Caco-2 (cell line): ENCODE measurements at regions not wholly inside any gene's neighbourhood (a gene's known extent, or its start where the extent isn't known, plus 50 kb on each side); places are given as distances from the start of the nearest gene placed in this dataset.

Source experiments
- BruUV-seq: library from RNA; stranded (reverse); fragments of 400-500 nt; replicated peaks from 2 replicates; lab custom pipeline; 2021; lab: Mats Ljungman, UMichigan
- CTCF ChIA-PET: fragments of 300-600 bp; sonication (Branson Sonifier 250); formaldehyde crosslinking; loops from one replicate; lab custom pipeline; 2022; ENCODE audit warnings: antibody characterized with exemption; lab: Charles Lee
- POLR2A ChIA-PET: fragments of 300-600 bp; sonication (Branson Sonifier 250); formaldehyde crosslinking; loops from one replicate; lab custom pipeline; 2022; ENCODE audit warnings: antibody characterized with exemption; lab: Charles Lee
- DNase-seq, 2 experiments: peaks; one replicate each; pipeline versions ENCODE4 v3.0.0 to v3.0.0-alpha.2; 2020 to 2022
- H3K27me3 ChIP-seq: replicated peaks from 2 replicates; pipeline ENCODE4 v1.6.0; 2011; ENCODE audit warnings: low read length; ENCODE audit not compliant: control insufficient read depth, insufficient read depth
- H3K36me3 ChIP-seq: 2 replicates; pipeline ENCODE4 v1.5.1; 2011; ENCODE audit warnings: low read length; ENCODE audit not compliant: control insufficient read depth, insufficient read depth
- H3K4me1 ChIP-seq: fragments of 250-450 bp; sonication (Bioruptor Pico); 2 replicates; pipeline ENCODE4 v1.5.1; 2020; ENCODE audit warnings: mild to moderate bottlenecking
- H3K4me3 ChIP-seq: 2 replicates; pipeline ENCODE4 v1.5.1; 2011; ENCODE audit warnings: low read depth, mild to moderate bottlenecking, control low read depth, low read length
- H3K9me3 ChIP-seq: fragments of 250-450 bp; sonication (Bioruptor Pico); 2 replicates; pipeline ENCODE4 v1.5.1; 2020; ENCODE audit warnings: mild to moderate bottlenecking, moderate library complexity
- H3K27ac Mint-ChIP-seq: one replicate; pipeline ENCODE4 v1.8.0; 2022; ENCODE audit warnings: mixed read lengths; ENCODE audit not compliant: unreplicated experiment
- H3K27me3 Mint-ChIP-seq: one replicate; pipeline ENCODE4 v1.8.0; 2022; ENCODE audit warnings: mixed read lengths; ENCODE audit not compliant: insufficient read depth, unreplicated experiment
- H3K36me3 Mint-ChIP-seq: one replicate; pipeline ENCODE4 v1.8.0; 2022; ENCODE audit warnings: mild to moderate bottlenecking, mixed read lengths; ENCODE audit not compliant: insufficient read depth, unreplicated experiment
- H3K4me1 Mint-ChIP-seq: one replicate; pipeline ENCODE4 v1.8.0; 2022; ENCODE audit warnings: low read depth, mixed read lengths; ENCODE audit not compliant: unreplicated experiment
- H3K4me3 Mint-ChIP-seq: one replicate; pipeline ENCODE4 v1.8.0; 2022; ENCODE audit warnings: mild to moderate bottlenecking, moderate library complexity, mixed read lengths; ENCODE audit not compliant: unreplicated experiment
- H3K9me3 Mint-ChIP-seq: one replicate; pipeline ENCODE4 v1.8.0; 2022; ENCODE audit warnings: mixed read lengths; ENCODE audit not compliant: unreplicated experiment
- intact Hi-C: fragments of 100-400 bp; cut with micrococcal nuclease; formaldehyde crosslinking; loops from one replicate; pipeline ENCODE4 v1.10.0; 2022; ENCODE audit not compliant: unreplicated experiment
- TF ChIP-seq, protein P1 (sequence below), 2 experiments: fragments of 200-600 bp in 1 of 2; IDR thresholded peaks; 1 replicate in 1 of 2; 2 replicates in 1 of 2; pipeline versions ENCODE4 v1.5.1 to v1.8.0; 2011 to 2022; ENCODE audit warnings: antibody characterized with exemption in 1 of 2, control low read depth in 1 of 2, inconsistent platforms in 1 of 2, low read depth in 1 of 2, low read length in 1 of 2, mild to moderate bottlenecking in 1 of 2, moderate library complexity in 1 of 2; ENCODE audit not compliant: insufficient read depth in 1 of 2, severe bottlenecking in 1 of 2, unreplicated experiment in 1 of 2

DNA sequence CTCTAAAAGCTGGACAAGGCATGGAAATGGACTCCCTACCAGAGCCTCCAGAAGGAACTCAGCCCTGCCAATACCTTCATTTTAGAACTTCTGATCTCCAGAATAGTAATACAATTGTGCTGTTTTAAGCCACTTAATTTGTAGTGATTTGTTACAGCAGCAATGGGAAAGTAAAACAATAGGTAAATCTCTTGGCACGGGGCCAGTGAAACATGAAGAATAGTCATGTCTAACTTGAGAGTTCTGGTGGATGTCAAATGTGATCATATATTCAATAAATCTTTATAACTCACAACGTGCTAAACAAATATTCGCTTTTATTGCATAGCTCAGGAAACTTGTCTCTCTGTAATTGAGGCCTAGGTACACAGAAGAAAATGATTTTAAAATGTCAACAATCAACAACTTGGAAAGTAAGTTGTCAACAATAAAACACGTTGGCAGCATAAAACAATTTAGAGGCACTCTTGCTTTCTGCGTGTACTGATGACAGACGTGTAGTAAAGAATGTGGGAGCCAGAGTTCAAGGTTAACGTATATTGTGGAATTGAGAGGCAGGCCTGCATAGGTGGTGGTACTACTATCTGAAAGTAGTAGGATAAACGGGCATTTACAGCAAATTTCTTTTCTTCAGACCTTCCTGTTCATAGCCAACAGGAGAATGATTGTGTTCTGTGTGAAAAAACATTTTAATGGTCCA is 140.5 kb upstream of the OPRM1 start:
- no peak overlapping the region for H3K4me3 ChIP-seq
- ChIA-PET POLR2A (no interaction called here), CTCF (no interaction called here)
- no peaks in the 10 kb centered on the region for H3K36me3 Mint-ChIP-seq
- BruUV-seq = no TSS peak
- no peak for DNase-seq
- no peaks in the 10 kb centered on the region for H3K36me3 ChIP-seq
- intact Hi-C loops = no loop called here
- H3K9me3 ChIP-seq = no peaks in the 10 kb centered on the region
- peaks cover 3% of the 10 kb centered on the region for H3K27me3 Mint-ChIP-seq
- no peak overlapping the region for H3K27ac Mint-ChIP-seq
- no peaks in the 10 kb centered on the region for H3K4me1 Mint-ChIP-seq
- TF ChIP-seq, protein P1, sequence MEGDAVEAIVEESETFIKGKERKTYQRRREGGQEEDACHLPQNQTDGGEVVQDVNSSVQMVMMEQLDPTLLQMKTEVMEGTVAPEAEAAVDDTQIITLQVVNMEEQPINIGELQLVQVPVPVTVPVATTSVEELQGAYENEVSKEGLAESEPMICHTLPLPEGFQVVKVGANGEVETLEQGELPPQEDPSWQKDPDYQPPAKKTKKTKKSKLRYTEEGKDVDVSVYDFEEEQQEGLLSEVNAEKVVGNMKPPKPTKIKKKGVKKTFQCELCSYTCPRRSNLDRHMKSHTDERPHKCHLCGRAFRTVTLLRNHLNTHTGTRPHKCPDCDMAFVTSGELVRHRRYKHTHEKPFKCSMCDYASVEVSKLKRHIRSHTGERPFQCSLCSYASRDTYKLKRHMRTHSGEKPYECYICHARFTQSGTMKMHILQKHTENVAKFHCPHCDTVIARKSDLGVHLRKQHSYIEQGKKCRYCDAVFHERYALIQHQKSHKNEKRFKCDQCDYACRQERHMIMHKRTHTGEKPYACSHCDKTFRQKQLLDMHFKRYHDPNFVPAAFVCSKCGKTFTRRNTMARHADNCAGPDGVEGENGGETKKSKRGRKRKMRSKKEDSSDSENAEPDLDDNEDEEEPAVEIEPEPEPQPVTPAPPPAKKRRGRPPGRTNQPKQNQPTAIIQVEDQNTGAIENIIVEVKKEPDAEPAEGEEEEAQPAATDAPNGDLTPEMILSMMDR (IDR thresholded peaks at IDR 0.05; ENCODE audit: insufficient read depth in 1 of 2, low read depth in 1 of 2, low read length in 1 of 2, severe bottlenecking in 1 of 2, unreplicated experiment in 1 of 2) = no peak
- H3K27me3 ChIP-seq = no peaks in the 10 kb centered on the region
- H3K4me3 Mint-ChIP-seq = no peak overlapping the region
- H3K9me3 Mint-ChIP-seq = no peaks in the 10 kb centered on the region
- H3K4me1 ChIP-seq = no peaks in the 10 kb centered on the region

- DNase-seq = no peak
- TF ChIP-seq, protein P1 (IDR thresholded peaks at IDR 0.05; ENCODE audit: insufficient read depth in 1 of 2, low read depth in 1 of 2, low read length in 1 of 2, severe bottlenecking in 1 of 2, unreplicated experiment in 1 of 2) = no peak
- Mint-ChIP-seq H3K4me1 (no peaks in the 10 kb centered on the region), H3K36me3 (no peaks in the 10 kb centered on the region), H3K27me3 (no peaks in the 10 kb centered on the region), H3K9me3 (no peaks in the 10 kb centered on the region), H3K27ac (no peak overlapping the region), H3K4me3 (no peak overlapping the region)
- Histone ChIP-seq H3K36me3 (no peaks in the 10 kb centered on the region), H3K27me3 (no peaks in the 10 kb centered on the region), H3K4me1 (no peaks in the 10 kb centered on the region), H3K4me3 (no peak overlapping the region), H3K9me3 (no peaks in the 10 kb centered on the region)
- CTCF ChIA-PET = no interaction called here
- intact Hi-C loops = no loop called here
- no TSS peak for BruUV-seq
- POLR2A ChIA-PET = no interaction called here
Observed at GRCh38 chr6:153882411-153882810, 156.6 kb upstream of the OPRM1 start.

DNA sequence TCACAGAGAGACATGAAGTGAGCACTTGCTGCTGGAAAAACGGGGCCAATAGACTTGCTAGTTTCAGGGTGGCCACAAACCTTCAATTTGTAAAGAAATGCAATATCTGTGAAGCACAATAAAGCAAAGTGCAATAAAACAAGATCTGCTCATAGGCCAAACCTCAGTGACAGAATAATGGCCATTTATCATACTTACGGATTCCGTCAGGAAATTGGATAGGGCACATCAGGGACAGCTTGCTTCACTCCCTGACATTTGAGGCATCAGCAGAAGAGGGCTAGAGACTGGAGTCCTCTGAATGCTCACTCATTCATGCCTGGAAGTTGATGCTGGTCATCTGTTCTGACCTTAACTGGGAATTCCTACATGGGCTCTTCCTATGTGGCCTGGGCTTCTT is 165.5 kb upstream of the OPRM1 start:
- BruUV-seq = no TSS peak
- H3K36me3 ChIP-seq = no peaks in the 10 kb centered on the region
- Mint-ChIP-seq H3K4me3 (no peak overlapping the region), H3K36me3 (no peaks in the 10 kb centered on the region), H3K4me1 (no peaks in the 10 kb centered on the region), H3K9me3 (no peaks in the 10 kb centered on the region), H3K27me3 (peaks cover 3% of the 10 kb centered on the region), H3K27ac (no peak overlapping the region)
- POLR2A ChIA-PET = no interaction called here
- CTCF ChIA-PET = no interaction called here
- TF ChIP-seq, protein P1 (IDR thresholded peaks at IDR 0.05; ENCODE audit: insufficient read depth in 1 of 2, low read depth in 1 of 2, low read length in 1 of 2, severe bottlenecking in 1 of 2, unreplicated experiment in 1 of 2) = no peak
- DNase-seq = no peak
- H3K9me3 ChIP-seq = no peaks in the 10 kb centered on the region
- no peak overlapping the region for H3K4me3 ChIP-seq
- intact Hi-C loops = no loop called here
- no peaks in the 10 kb centered on the region for H3K4me1 ChIP-seq
- H3K27me3 ChIP-seq = no peaks in the 10 kb centered on the region
